ENCODE measurements at regions not wholly inside any gene's neighbourhood (a gene's known extent, or its start where the extent isn't known, plus 50 kb on each side); places are given as distances from the start of the nearest gene placed in this dataset.

GRCh38 chr20:50340541-50340940 is 149.9 kb downstream of the CEBPB start:
- peaks cover 66% of the 10 kb centered on the region for H3K27me3 ChIP-seq (replicated peaks; ENCODE audit: insufficient read depth, low read length)
- no peak overlapping the region for H3K4me3 ChIP-seq (ENCODE audit: low read length)
- H3K27ac ChIP-seq (ENCODE audit: low read length): no peak overlapping the region
- H3K4me1 ChIP-seq (ENCODE audit: low read length): peaks cover 18% of the 10 kb centered on the region
- H3F3A ChIP-seq (ENCODE audit: insufficient read depth, low read length): peaks cover 10% of the 10 kb centered on the region
- no peak for DNase-seq
- 0 out of 2 replicates have a peak, but pooled peaks cover 4% of the 10 kb centered on the region for H4K20me1 ChIP-seq (ENCODE audit: insufficient read depth, low read length)
- TF ChIP-seq EZH2 (optimal IDR thresholded peaks at IDR 0.05; ENCODE audit: low read depth, low read length) (no peak), CTCF (IDR thresholded peaks at IDR 0.05; ENCODE audit: low read length) (no peak), EZH2phosphoT487 (IDR thresholded peaks at IDR 0.05; ENCODE audit: low read length) (no peak)
- H3K9me3 ChIP-seq (replicated peaks; ENCODE audit: insufficient read depth, low read length): no peaks in the 10 kb centered on the region
- H2AFZ ChIP-seq (ENCODE audit: low read length): no peak overlapping the region
- no peaks in the 10 kb centered on the region for H3K9me2 ChIP-seq (replicated peaks; ENCODE audit: insufficient read depth, low read length)
- no peaks in the 10 kb centered on the region for H3K36me3 ChIP-seq (replicated peaks; ENCODE audit: insufficient read depth, low read length)
- no peak overlapping the region for H3K9ac ChIP-seq (ENCODE audit: low read length)
- H3K79me2 ChIP-seq (ENCODE audit: low read length): no peaks in the 10 kb centered on the region
- H3K4me2 ChIP-seq (ENCODE audit: low read depth, low read length): no peak overlapping the region

- Histone ChIP-seq H3K4me1 (ENCODE audit: low read length) (peaks cover 18% of the 10 kb centered on the region), H3F3A (ENCODE audit: insufficient read depth, low read length) (peaks cover 10% of the 10 kb centered on the region), H2AFZ (ENCODE audit: low read length) (no peak overlapping the region), H3K27me3 (replicated peaks; ENCODE audit: insufficient read depth, low read length) (peaks cover 66% of the 10 kb centered on the region), H3K9me3 (replicated peaks; ENCODE audit: insufficient read depth, low read length) (no peaks in the 10 kb centered on the region), H3K79me2 (ENCODE audit: low read length) (no peaks in the 10 kb centered on the region), H3K4me2 (ENCODE audit: low read depth, low read length) (no peak overlapping the region), H3K9me2 (replicated peaks; ENCODE audit: insufficient read depth, low read length) (no peaks in the 10 kb centered on the region), H3K36me3 (replicated peaks; ENCODE audit: insufficient read depth, low read length) (no peaks in the 10 kb centered on the region), H3K27ac (ENCODE audit: low read length) (no peak overlapping the region), H3K4me3 (ENCODE audit: low read length) (no peak overlapping the region), H3K9ac (ENCODE audit: low read length) (no peak overlapping the region), H4K20me1 (ENCODE audit: insufficient read depth, low read length) (0 out of 2 replicates have a peak, but pooled peaks cover 4% of the 10 kb centered on the region)
- no peak for TF ChIP-seq EZH2phosphoT487 (IDR thresholded peaks at IDR 0.05; ENCODE audit: low read length)
- no peak for TF ChIP-seq EZH2 (optimal IDR thresholded peaks at IDR 0.05; ENCODE audit: low read depth, low read length)
- no peak for TF ChIP-seq CTCF (IDR thresholded peaks at IDR 0.05; ENCODE audit: low read length)
- no peak for DNase-seq
These were observed 150.4 kb downstream of the CEBPB start for GRCh38 chr20:50341050-50341449.

- Histone ChIP-seq H3K4me3 (ENCODE audit: low read length) (no peak overlapping the region), H3K79me2 (ENCODE audit: low read length) (no peaks in the 10 kb centered on the region), H3K27ac (ENCODE audit: low read length) (no peak overlapping the region), H3K9me2 (replicated peaks; ENCODE audit: insufficient read depth, low read length) (no peaks in the 10 kb centered on the region), H3K27me3 (replicated peaks; ENCODE audit: insufficient read depth, low read length) (peaks cover 70% of the 10 kb centered on the region), H4K20me1 (ENCODE audit: insufficient read depth, low read length) (0 out of 2 replicates have a peak, but pooled peaks cover 4% of the 10 kb centered on the region), H3K9ac (ENCODE audit: low read length) (no peak overlapping the region), H3F3A (ENCODE audit: insufficient read depth, low read length) (peaks cover 10% of the 10 kb centered on the region), H3K4me2 (ENCODE audit: low read depth, low read length) (no peak overlapping the region), H3K36me3 (replicated peaks; ENCODE audit: insufficient read depth, low read length) (no peaks in the 10 kb centered on the region), H3K4me1 (ENCODE audit: low read length) (peaks cover 18% of the 10 kb centered on the region), H2AFZ (ENCODE audit: low read length) (no peak overlapping the region), H3K9me3 (replicated peaks; ENCODE audit: insufficient read depth, low read length) (no peaks in the 10 kb centered on the region)
- DNase-seq: no peak
- TF ChIP-seq EZH2phosphoT487 (IDR thresholded peaks at IDR 0.05; ENCODE audit: low read length) (no peak), CTCF (IDR thresholded peaks at IDR 0.05; ENCODE audit: low read length) (no peak), EZH2 (optimal IDR thresholded peaks at IDR 0.05; ENCODE audit: low read depth, low read length) (no peak)
These were observed 151.4 kb downstream of the CEBPB start for GRCh38 chr20:50341880-50342637.
